HG03354 (cell line): ENCODE measurements at regions not wholly inside any gene's neighbourhood (a gene's known extent, or its start where the extent isn't known, plus 50 kb on each side); places are given as distances from the start of the nearest gene placed in this dataset.
"Not testable (repeated sequence)": the region's sequence is repeated elsewhere in the genome, so short reads cannot be mapped to it uniquely, and the experiment has no call there.

ENCODE experiments used
- ATAC-seq: cut with Tn5 transposase; IDR thresholded peaks from one replicate; pipeline ENCODE4 v1.9.1; 2021; ENCODE audit warnings: mild to moderate bottlenecking; ENCODE audit not compliant: unreplicated experiment, poor library complexity, severe bottlenecking

- not testable (repeated sequence) for ATAC-seq
Observed at GRCh38 chr16:88260881-88261665, 121.7 kb upstream of the ZNF469 start.

DNA sequence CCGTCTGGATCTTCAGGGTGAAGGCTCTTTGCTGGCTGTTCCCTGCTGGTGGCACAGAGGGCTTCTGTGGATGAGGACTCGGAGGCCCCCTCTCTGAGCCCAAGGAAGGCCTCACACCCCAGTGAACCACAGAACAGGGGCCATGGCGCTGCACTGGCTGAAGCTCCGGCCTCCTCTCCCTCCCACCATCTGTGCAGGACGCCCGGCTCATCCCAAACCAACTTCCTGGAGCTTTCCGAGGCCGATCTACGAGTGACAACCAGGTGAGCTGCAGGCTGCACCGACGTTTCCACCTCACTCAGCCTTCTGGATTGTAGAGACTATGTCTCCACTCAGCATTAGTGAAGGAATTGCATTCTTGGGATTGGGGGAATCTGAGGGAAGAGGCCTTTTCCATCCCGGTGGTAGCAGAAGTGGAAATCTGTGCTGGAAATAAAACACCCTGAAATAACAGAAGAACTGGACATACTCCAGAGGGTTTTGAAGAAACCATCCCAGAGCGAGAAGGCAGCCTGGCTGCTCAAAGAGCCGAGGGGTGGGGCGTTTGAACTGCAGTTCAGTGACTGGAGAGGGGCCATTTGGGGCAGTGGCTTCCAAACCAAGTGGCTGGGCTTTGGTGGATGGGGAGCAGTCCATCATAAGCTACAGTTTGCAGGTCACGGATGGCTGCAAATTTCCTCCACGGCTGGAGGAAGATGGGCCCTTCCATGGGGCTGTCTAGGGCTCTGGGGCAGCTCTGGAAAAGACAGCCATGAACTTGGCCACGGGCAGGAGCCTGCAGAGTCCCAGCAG is 120.7 kb upstream of the ZNF469 start:
- not testable (repeated sequence) for ATAC-seq

DNA sequence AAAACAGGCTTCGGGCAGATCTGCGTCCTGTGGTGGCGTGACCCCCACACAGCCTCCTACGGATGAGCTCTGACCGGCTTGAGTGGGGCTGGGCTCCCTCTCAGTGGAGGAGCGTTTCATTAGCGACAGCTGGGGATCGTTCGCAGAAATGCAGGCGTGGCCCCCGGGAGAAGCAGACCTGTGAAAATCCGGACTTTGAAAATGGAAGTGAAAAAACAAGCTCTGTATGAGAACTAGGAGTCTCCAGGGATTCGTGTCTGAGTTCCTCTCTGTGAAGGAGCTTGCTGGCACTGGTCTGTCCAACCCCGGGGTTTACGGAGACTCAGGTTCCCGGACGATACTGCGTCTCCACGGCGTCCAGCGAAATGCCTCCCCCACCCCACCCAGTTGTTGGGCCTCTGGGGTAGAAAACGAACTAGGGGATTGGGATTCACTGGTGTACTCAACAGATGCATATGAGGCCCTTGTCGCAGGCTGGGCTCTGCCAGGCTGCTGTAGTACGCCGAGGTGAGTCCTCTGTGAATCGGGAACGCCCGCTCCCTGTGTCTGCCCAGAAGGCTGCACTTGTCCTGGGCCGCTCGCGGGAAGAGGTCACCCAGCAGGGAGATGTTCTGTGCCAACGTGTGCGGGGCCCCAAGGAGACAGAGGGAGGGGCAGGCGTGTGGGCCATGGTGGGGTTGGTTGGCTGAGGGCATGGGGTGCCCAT is 119.7 kb upstream of the ZNF469 start:
- ATAC-seq = not testable (repeated sequence)

DNA sequence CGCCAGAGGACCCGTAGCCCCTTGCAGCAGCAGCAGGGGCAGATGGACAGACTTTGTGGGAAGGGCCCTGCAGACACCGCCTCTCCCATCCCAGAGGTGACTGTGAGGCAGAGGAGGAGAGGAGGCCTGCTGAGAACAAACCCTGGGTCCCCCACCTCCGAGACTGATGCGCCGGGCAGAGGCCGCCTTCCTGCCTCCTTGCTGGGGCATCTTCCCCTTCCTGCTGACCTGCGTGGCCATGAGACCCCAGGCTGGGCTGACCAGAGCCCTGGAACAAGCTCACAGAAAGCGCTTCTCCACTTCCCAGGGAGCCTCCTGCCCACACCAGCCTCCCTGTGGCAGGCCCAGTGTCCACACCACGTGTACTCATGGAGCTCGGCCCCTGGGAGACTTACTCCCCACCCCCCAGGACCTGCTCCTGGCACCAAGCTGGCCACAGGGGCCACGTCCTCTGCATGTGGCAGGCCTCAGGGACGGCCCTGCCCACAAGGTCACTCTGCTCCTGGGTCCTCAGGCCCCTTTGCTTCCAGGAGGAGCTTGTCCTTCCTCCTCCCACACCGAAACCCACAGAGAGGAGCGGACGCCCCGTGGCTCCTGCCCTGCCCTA is 119.0 kb upstream of the ZNF469 start:
- not testable (repeated sequence) for ATAC-seq

GRCh38 chr16:88264641-88265285 is 118.0 kb upstream of the ZNF469 start:
- peak; percentile 74 for ATAC-seq

GRCh38 chr16:88265286-88265938 is 117.3 kb upstream of the ZNF469 start:
- not testable (repeated sequence) for ATAC-seq

- ATAC-seq = not testable (repeated sequence)
Observed at GRCh38 chr16:88266036-88266435, 116.7 kb upstream of the ZNF469 start.

DNA sequence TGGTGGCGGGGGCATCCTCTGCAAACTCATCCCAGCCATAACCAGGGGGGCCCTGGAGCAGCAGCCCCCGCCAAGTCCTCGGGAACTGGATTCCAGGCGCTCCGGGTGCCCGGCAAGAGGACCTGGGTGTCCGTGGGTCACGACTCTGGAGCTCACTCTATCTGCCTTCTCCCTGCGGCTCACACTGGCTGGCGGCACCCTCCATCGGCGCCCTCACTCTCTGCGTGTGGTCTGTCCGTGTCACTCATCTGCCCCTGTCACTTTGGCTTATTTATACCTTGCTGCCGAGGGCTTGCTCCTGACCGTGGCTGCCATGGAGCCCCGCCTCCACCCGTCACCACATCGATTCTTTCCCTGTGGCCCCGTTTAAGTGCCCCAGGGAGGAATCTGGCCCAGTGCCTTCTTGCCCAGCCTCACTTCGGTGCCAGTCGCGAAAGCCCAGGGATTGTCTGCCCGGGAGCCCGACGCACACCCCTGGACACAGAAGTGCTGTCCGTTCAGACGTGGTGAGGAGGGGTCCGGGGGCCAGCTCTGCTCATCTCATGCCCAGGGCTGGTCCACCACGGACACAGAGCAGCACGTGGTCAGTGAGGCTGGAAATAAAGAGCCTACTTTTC is 115.7 kb upstream of the ZNF469 start:
- not testable (repeated sequence) for ATAC-seq

GRCh38 chr16:88268186-88268970 is 114.4 kb upstream of the ZNF469 start:
- ATAC-seq = not testable (repeated sequence)

- not testable (repeated sequence) for ATAC-seq
Observed at GRCh38 chr16:88270171-88270790, 112.5 kb upstream of the ZNF469 start.

GRCh38 chr16:88271296-88271695 is 111.5 kb upstream of the ZNF469 start:
- ATAC-seq = not testable (repeated sequence)

DNA sequence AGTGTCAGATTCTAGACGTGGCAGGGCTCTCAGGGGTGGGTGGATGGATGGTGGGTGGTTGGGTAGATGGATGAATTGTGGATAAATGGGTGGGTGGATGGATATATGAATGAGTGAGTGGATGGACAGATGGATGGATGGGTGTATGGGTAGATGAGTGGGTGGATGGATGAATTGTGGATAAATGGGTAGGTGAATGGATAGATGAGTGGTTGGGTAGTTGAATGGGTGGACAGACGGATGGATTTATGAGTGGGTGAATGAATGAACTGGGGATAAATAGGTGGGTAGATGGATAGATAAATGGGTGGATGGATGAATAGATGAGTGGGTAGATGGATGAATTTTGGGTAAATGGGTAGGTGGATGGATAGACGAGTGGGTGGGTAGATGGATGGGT is 111.0 kb upstream of the ZNF469 start:
- not testable (repeated sequence) for ATAC-seq

GRCh38 chr16:88272437-88272836 is 110.3 kb upstream of the ZNF469 start:
- not testable (repeated sequence) for ATAC-seq

DNA sequence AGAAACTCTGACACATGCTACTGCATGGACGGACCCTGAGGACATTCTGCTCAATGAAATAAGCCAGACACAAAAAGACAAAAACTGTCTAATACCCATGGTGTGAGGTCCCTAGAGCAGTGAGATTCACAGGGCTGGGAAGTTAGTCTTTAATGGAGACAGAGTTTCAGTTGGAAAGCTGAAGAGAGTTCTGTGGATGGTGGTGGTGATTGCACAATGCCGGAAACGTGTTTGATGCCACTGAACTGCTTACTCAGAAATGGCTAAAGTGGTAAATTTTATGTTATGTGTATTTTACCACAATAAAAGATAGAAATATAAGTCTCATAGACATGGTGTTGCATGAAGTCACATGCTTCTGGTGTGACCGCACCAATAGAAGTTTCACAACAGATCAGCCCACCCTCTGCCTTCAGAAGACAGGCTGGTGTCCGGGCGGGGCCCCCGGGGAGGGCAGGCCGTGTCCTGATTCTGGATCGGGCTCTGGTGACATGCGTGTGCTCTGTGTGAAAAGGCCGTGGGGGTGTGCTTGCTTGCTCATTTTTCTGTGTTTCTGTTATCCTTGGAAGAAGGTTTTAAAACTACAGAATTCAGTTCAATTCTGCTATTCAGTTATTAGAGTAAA is 108.5 kb upstream of the ZNF469 start:
- ATAC-seq = not testable (repeated sequence)

GRCh38 chr16:88274847-88275246 is 107.9 kb upstream of the ZNF469 start:
- no peak for ATAC-seq

DNA sequence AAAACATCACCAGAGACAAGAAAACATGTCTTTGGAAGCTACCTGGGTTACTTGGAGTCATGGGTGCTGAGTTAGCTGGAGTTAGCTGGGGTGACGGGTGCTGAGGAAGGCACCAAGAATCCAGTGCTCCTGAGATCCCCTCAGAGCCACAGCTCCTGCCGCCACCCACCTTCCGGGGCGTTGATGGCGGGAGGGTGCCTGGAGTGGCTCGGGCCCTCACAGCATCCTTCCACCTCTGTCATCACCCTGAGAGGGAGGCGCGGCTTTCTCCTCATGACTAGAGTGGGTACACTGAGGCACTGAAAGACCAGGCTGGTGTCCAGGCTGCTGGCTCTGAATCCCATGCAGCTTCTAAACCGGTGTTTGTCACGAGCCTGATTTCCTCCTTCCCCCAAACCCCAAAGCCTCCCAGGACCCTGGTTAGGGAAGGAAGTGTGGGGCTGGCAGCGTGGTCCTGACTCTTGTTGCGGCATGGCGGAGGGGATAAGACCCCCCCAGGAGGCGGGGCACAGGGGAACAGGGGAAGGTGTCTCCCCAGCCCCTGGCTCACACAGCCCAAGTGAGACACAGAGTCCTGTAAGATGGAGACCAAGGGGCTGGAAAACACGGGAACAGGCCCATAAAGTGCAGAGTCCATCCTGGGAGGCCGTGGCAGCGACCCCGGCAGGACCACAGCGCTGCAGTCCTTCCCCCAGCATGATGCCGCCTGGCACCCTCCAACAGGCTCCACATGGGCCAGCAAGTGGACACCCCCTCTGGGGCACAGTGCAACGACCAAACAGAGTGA is 107.2 kb upstream of the ZNF469 start:
- not testable (repeated sequence) for ATAC-seq
